ENCODE measurements at regions not wholly inside any gene's neighbourhood (a gene's known extent, or its start where the extent isn't known, plus 50 kb on each side); places are given as distances from the start of the nearest gene placed in this dataset.
A peak's percentile ranks its signal among the peaks of the same experiment; 100 is the strongest.

- FAIRE-seq (no peak), DNase-seq (ENCODE audit: low spot score) (no peak)
Measured at GRCh38 chr16:85971902-85972638, 73.1 kb downstream of the IRF8 start.

- no peak for FAIRE-seq
Measured at GRCh38 chr16:85974428-85975375, 75.7 kb downstream of the IRF8 start.

GRCh38 chr16:85975451-85975981, 76.6 kb downstream of the IRF8 start:
- no peak for FAIRE-seq
- no peak for DNase-seq (ENCODE audit: low spot score)

More at GRCh38 chr16:85974428-85975375, 75.7 kb downstream of the IRF8 start:
- DNase-seq (ENCODE audit: low spot score) = no peak

- FAIRE-seq = no peak
- no peak for DNase-seq (ENCODE audit: low spot score)
Measured at GRCh38 chr16:85978291-85978775, 79.4 kb downstream of the IRF8 start.

- DNase-seq (ENCODE audit: low spot score) (no peak), FAIRE-seq (no peak)
Measured at GRCh38 chr16:85978976-85979375, 80.0 kb downstream of the IRF8 start.

GRCh38 chr16:85979605-85980004, 80.6 kb downstream of the IRF8 start:
- FAIRE-seq = no peak

GRCh38 chr16:85980686-85981085, 81.7 kb downstream of the IRF8 start:
- peak; percentile 9 for FAIRE-seq
- DNase-seq (ENCODE audit: low spot score) = no peak

More at GRCh38 chr16:85979605-85980004, 80.6 kb downstream of the IRF8 start:
- no peak for DNase-seq (ENCODE audit: low spot score)

GRCh38 chr16:85981826-85982562, 83.0 kb downstream of the IRF8 start:
- FAIRE-seq (no peak), DNase-seq (ENCODE audit: low spot score) (no peak)

GRCh38 chr16:85982563-85982939, 83.6 kb downstream of the IRF8 start:
- DNase-seq (ENCODE audit: low spot score) (no peak), FAIRE-seq (no peak)

- FAIRE-seq = no peak
Measured at GRCh38 chr16:85983064-85983463, 84.1 kb downstream of the IRF8 start.

GRCh38 chr16:85983606-85984230, 84.8 kb downstream of the IRF8 start:
- DNase-seq (ENCODE audit: low spot score) = no peak
- FAIRE-seq = no peak

More at GRCh38 chr16:85983064-85983463, 84.1 kb downstream of the IRF8 start:
- no peak for DNase-seq (ENCODE audit: low spot score)

- DNase-seq (ENCODE audit: low spot score) (no peak), FAIRE-seq (no peak)
Measured at GRCh38 chr16:85984231-85984880, 85.4 kb downstream of the IRF8 start.

GRCh38 chr16:85984947-85985451, 86.0 kb downstream of the IRF8 start:
- DNase-seq (ENCODE audit: low spot score) (no peak), FAIRE-seq (no peak)

GRCh38 chr16:85986931-85987749, 88.2 kb downstream of the IRF8 start:
- no peak for FAIRE-seq
- peak; percentile 73 for DNase-seq (ENCODE audit: low spot score)

GRCh38 chr16:85987750-85988078, 88.8 kb downstream of the IRF8 start:
- no peak for DNase-seq (ENCODE audit: low spot score)
- FAIRE-seq = peak; percentile 27

- FAIRE-seq (no peak), DNase-seq (ENCODE audit: low spot score) (no peak)
Measured at GRCh38 chr16:85988306-85988705, 89.3 kb downstream of the IRF8 start.

- no peak for FAIRE-seq
- no peak for DNase-seq (ENCODE audit: low spot score)
Measured at GRCh38 chr16:85988723-85989313, 89.9 kb downstream of the IRF8 start.

GRCh38 chr16:85989376-85989775, 90.4 kb downstream of the IRF8 start:
- DNase-seq (ENCODE audit: low spot score) (no peak), FAIRE-seq (no peak)
